ENCODE measurements at regions not wholly inside any gene's neighbourhood (a gene's known extent, or its start where the extent isn't known, plus 50 kb on each side); places are given as distances from the start of the nearest gene placed in this dataset.

- TF ChIP-seq CTCF (conservative IDR thresholded peaks at IDR 0.05; ENCODE audit: low read depth, low read length) (no peak), EZH2 (IDR thresholded peaks at IDR 0.05; ENCODE audit: low read length, unreplicated experiment) (no peak)
These were observed 342.8 kb upstream of the F9 start for GRCh38 chrX:139187738-139188137.
